GM23338 (cell line): ENCODE measurements at regions not wholly inside any gene's neighbourhood (a gene's known extent, or its start where the extent isn't known, plus 50 kb on each side); places are given as distances from the start of the nearest gene placed in this dataset.

ENCODE experiments used
- ATAC-seq: fragments of 200-7000 bp; cut with Tn5 transposase; 3 replicates; pipeline ENCODE4 v1.9.1; 2020
- DNase-seq: peaks from one replicate; pipeline ENCODE4 v3.0.0-alpha.2; 2015; ENCODE audit warnings: low spot score
- H2AFZ ChIP-seq: fragments of 200-600 bp; sonication (generic); 2 replicates; pipeline ENCODE4 v1.8.0; 2016; ENCODE audit warnings: antibody characterized with exemption, mild to moderate bottlenecking, moderate library complexity
- H3F3A ChIP-seq: fragments of 200-600 bp; sonication (generic); replicated peaks from 2 replicates; pipeline ENCODE4 v1.8.0; 2017; ENCODE audit warnings: antibody characterized with exemption, mixed run types, low read depth
- H3K27ac ChIP-seq: fragments of 200-600 bp; sonication (generic); 2 replicates; pipeline ENCODE4 v1.6.1; 2016; ENCODE audit warnings: low read depth
- H3K27me3 ChIP-seq: fragments of 200-600 bp; sonication (generic); 2 replicates; pipeline ENCODE4 v1.8.0; 2016; ENCODE audit warnings: mild to moderate bottlenecking, mixed run types, moderate library complexity; ENCODE audit not compliant: insufficient read depth
- H3K36me3 ChIP-seq: fragments of 200-600 bp; sonication (generic); 2 replicates; pipeline ENCODE4 v1.8.0; 2016; ENCODE audit warnings: mild to moderate bottlenecking; ENCODE audit not compliant: insufficient read depth
- H3K4me1 ChIP-seq: fragments of 200-600 bp; sonication (generic); 2 replicates; pipeline ENCODE4 v1.8.0; 2016; ENCODE audit warnings: mild to moderate bottlenecking, moderate library complexity; ENCODE audit not compliant: insufficient read depth
- H3K4me2 ChIP-seq: fragments of 200-600 bp; sonication (generic); 2 replicates; pipeline ENCODE4 v1.7.1; 2017; ENCODE audit warnings: mixed run types
- H3K4me3 ChIP-seq: fragments of 200-600 bp; sonication (generic); 2 replicates; pipeline ENCODE4 v1.6.1; 2016; ENCODE audit warnings: mixed run types
- H3K79me2 ChIP-seq: fragments of 200-600 bp; sonication (generic); replicated peaks from 2 replicates; pipeline ENCODE4 v1.8.0; 2017; ENCODE audit warnings: mild to moderate bottlenecking; ENCODE audit not compliant: insufficient read depth
- H3K9me2 ChIP-seq: fragments of 200-600 bp; sonication (generic); 2 replicates; pipeline ENCODE4 v1.8.0; 2017; ENCODE audit not compliant: insufficient read depth
- H4K20me1 ChIP-seq: fragments of 200-600 bp; sonication (generic); replicated peaks from 2 replicates; pipeline ENCODE4 v1.8.0; 2017; ENCODE audit warnings: mild to moderate bottlenecking; ENCODE audit not compliant: insufficient read depth
- H3K27ac Mint-ChIP-seq: 2 replicates; pipeline ENCODE4 v1.8.0; 2020; ENCODE audit warnings: inconsistent platforms, mild to moderate bottlenecking, moderate library complexity, mixed read lengths
- H3K27me3 Mint-ChIP-seq: 3 replicates; pipeline ENCODE4 v1.8.0; 2022; ENCODE audit warnings: low read depth, mild to moderate bottlenecking, moderate library complexity, mixed read lengths, inconsistent platforms; ENCODE audit not compliant: insufficient read depth, poor library complexity
- H3K36me3 Mint-ChIP-seq: 3 replicates; pipeline ENCODE4 v1.8.0; 2021; ENCODE audit warnings: low read depth, mild to moderate bottlenecking, inconsistent platforms, moderate library complexity, mixed read lengths
- H3K4me1 Mint-ChIP-seq: 3 replicates; pipeline ENCODE4 v1.8.0; 2020; ENCODE audit warnings: mild to moderate bottlenecking, inconsistent platforms, mixed read lengths
- H3K4me3 Mint-ChIP-seq: 3 replicates; pipeline ENCODE4 v1.8.0; 2021; ENCODE audit warnings: moderate library complexity, mild to moderate bottlenecking, inconsistent platforms, mixed read lengths
- H3K9me3 Mint-ChIP-seq: 3 replicates; pipeline ENCODE4 v1.8.0; 2020; ENCODE audit warnings: moderate library complexity, mild to moderate bottlenecking, inconsistent platforms, mixed read lengths
- CREB1 ChIP-seq: fragments of 250-450 bp; sonication (Bioruptor Pico); IDR thresholded peaks from 2 replicates; pipeline ENCODE4 v1.5.0; 2020; ENCODE audit warnings: low read depth, mild to moderate bottlenecking, moderate library complexity
- ETS1 ChIP-seq: IDR thresholded peaks from 2 replicates; pipeline ENCODE4 v1.6.1; 2016; ENCODE audit warnings: antibody characterized with exemption
- EZH2 ChIP-seq: fragments of 200-600 bp; sonication (generic); IDR thresholded peaks from one replicate; pipeline ENCODE4 v1.8.0; 2017; ENCODE audit warnings: antibody characterized with exemption, mild to moderate bottlenecking, low read depth; ENCODE audit not compliant: unreplicated experiment
- EZH2phosphoT487 ChIP-seq: fragments of 200-600 bp; sonication (generic); IDR thresholded peaks from one replicate; pipeline ENCODE4 v1.8.1; 2018; ENCODE audit warnings: antibody characterized with exemption; ENCODE audit not compliant: unreplicated experiment
- JUNB ChIP-seq: IDR thresholded peaks from one replicate; pipeline ENCODE4 v1.6.1; 2016; ENCODE audit warnings: antibody characterized with exemption; ENCODE audit not compliant: unreplicated experiment
- NANOG ChIP-seq: IDR thresholded peaks from 2 replicates; pipeline ENCODE4 v1.6.1; 2016; ENCODE audit warnings: antibody characterized with exemption, borderline replicate concordance
- POLR2AphosphoS5 ChIP-seq: IDR thresholded peaks from 2 replicates; pipeline ENCODE4 v1.6.1; 2016; ENCODE audit warnings: antibody characterized with exemption, low read depth
- STAT1 ChIP-seq: IDR thresholded peaks from one replicate; pipeline ENCODE4 v1.6.1; 2016; ENCODE audit warnings: antibody characterized with exemption; ENCODE audit not compliant: unreplicated experiment
- ZNF114 ChIP-seq: fragments of 250-450 bp; sonication (Bioruptor Pico); IDR thresholded peaks from 2 replicates; pipeline ENCODE4 v1.5.0; 2020; ENCODE audit warnings: mild to moderate bottlenecking, moderate library complexity
- ZNF331 ChIP-seq: fragments of 250-450 bp; sonication (Bioruptor Pico); IDR thresholded peaks from 2 replicates; pipeline ENCODE4 v1.5.0; 2020; ENCODE audit warnings: low read depth, mild to moderate bottlenecking, moderate library complexity
- ZNF462 ChIP-seq: fragments of 250-450 bp; sonication (Bioruptor Pico); IDR thresholded peaks from 2 replicates; pipeline ENCODE4 v1.5.0; 2020; ENCODE audit warnings: mild to moderate bottlenecking, moderate library complexity
- TF ChIP-seq, protein P1 (sequence below): IDR thresholded peaks from one replicate; pipeline ENCODE4 v1.6.1; 2018; ENCODE audit warnings: antibody characterized with exemption; ENCODE audit not compliant: unreplicated experiment
- TF ChIP-seq, protein P2 (sequence below), 2 experiments: fragments of 200-600 bp in 1 of 2; sonication (generic) in 1 of 2; conservative IDR thresholded peaks; 2 replicates each; pipeline versions ENCODE4 v1.5.1 to v1.6.1; 2016 to 2017; ENCODE audit warnings: antibody characterized with exemption in 2 of 2, low read depth in 2 of 2, mild to moderate bottlenecking in 2 of 2, moderate library complexity in 1 of 2

DNA sequence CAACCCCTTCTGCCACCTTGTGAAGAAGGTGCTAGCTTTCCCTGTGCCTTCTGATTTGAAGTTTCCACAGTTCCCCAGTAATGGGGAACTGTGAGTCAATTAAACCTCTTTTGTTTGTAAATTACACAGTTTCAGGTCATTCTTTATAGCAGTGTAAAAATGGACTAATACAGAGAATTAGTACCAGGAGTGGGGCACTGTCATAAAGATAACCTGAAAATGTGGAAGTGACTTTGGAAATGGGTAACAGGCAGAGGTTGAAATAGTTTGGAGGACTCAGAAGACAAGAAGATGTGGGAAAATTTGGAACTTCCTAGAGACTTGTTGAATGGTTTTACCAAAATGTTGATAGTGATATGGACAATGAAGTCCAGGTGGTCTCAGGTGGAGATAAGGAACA is 131.0 kb upstream of the HAND2 start:
- Histone ChIP-seq H3K36me3 (no peaks in the 10 kb centered on the region), H3K27ac (no peak overlapping the region), H2AFZ (no peak overlapping the region), H3K4me3 (no peak overlapping the region), H3K4me1 (no peaks in the 10 kb centered on the region), H4K20me1 (no peaks in the 10 kb centered on the region), H3K79me2 (no peaks in the 10 kb centered on the region), H3K27me3 (no peaks in the 10 kb centered on the region), H3K4me2 (no peak overlapping the region), H3K9me2 (no peaks in the 10 kb centered on the region; the same call in 1 of the 2 replicates), H3F3A (no peaks in the 10 kb centered on the region)
- H3K4me1 Mint-ChIP-seq: no peaks in the 10 kb centered on the region
- no peaks in the 10 kb centered on the region for H3K36me3 Mint-ChIP-seq
- DNase-seq (no peak), ATAC-seq (no peak)
- no peak overlapping the region for H3K27ac Mint-ChIP-seq
- no peak overlapping the region for H3K4me3 Mint-ChIP-seq
- H3K27me3 Mint-ChIP-seq: no peaks in the 10 kb centered on the region
- no peak for TF ChIP-seq CREB1 (CRISPR knock-in tag)
- no peak for TF ChIP-seq NANOG
- TF ChIP-seq, protein P1, sequence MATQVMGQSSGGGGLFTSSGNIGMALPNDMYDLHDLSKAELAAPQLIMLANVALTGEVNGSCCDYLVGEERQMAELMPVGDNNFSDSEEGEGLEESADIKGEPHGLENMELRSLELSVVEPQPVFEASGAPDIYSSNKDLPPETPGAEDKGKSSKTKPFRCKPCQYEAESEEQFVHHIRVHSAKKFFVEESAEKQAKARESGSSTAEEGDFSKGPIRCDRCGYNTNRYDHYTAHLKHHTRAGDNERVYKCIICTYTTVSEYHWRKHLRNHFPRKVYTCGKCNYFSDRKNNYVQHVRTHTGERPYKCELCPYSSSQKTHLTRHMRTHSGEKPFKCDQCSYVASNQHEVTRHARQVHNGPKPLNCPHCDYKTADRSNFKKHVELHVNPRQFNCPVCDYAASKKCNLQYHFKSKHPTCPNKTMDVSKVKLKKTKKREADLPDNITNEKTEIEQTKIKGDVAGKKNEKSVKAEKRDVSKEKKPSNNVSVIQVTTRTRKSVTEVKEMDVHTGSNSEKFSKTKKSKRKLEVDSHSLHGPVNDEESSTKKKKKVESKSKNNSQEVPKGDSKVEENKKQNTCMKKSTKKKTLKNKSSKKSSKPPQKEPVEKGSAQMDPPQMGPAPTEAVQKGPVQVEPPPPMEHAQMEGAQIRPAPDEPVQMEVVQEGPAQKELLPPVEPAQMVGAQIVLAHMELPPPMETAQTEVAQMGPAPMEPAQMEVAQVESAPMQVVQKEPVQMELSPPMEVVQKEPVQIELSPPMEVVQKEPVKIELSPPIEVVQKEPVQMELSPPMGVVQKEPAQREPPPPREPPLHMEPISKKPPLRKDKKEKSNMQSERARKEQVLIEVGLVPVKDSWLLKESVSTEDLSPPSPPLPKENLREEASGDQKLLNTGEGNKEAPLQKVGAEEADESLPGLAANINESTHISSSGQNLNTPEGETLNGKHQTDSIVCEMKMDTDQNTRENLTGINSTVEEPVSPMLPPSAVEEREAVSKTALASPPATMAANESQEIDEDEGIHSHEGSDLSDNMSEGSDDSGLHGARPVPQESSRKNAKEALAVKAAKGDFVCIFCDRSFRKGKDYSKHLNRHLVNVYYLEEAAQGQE: no peak
- TF ChIP-seq ETS1: no peak
- no peak for TF ChIP-seq ZNF331 (CRISPR knock-in tag)
- TF ChIP-seq EZH2: no peak
- no peak for TF ChIP-seq EZH2phosphoT487
- no peak for TF ChIP-seq POLR2AphosphoS5
- TF ChIP-seq JUNB: no peak
- TF ChIP-seq, protein P2, sequence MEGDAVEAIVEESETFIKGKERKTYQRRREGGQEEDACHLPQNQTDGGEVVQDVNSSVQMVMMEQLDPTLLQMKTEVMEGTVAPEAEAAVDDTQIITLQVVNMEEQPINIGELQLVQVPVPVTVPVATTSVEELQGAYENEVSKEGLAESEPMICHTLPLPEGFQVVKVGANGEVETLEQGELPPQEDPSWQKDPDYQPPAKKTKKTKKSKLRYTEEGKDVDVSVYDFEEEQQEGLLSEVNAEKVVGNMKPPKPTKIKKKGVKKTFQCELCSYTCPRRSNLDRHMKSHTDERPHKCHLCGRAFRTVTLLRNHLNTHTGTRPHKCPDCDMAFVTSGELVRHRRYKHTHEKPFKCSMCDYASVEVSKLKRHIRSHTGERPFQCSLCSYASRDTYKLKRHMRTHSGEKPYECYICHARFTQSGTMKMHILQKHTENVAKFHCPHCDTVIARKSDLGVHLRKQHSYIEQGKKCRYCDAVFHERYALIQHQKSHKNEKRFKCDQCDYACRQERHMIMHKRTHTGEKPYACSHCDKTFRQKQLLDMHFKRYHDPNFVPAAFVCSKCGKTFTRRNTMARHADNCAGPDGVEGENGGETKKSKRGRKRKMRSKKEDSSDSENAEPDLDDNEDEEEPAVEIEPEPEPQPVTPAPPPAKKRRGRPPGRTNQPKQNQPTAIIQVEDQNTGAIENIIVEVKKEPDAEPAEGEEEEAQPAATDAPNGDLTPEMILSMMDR (conservative IDR thresholded peaks at IDR 0.05; ENCODE audit: low read depth in 2 of 2): no peak
- TF ChIP-seq ZNF462 (CRISPR knock-in tag): no peak
- no peak for TF ChIP-seq ZNF114 (CRISPR knock-in tag)
- TF ChIP-seq STAT1: no peak
- H3K9me3 Mint-ChIP-seq: peaks cover 8% of the 10 kb centered on the region; the same call in 2 of the 3 replicates
